SK-N-SH (cell line): ENCODE measurements at regions not wholly inside any gene's neighbourhood (a gene's known extent, or its start where the extent isn't known, plus 50 kb on each side); places are given as distances from the start of the nearest gene placed in this dataset.

Source experiments
- CTCF ChIA-PET: fragments of 300-600, 350-600 bp; formaldehyde crosslinking; extraction: SDS; loops from one replicate; lab custom pipeline; 2021; lab: Yijun Ruan, JAX
- POLR2A ChIA-PET: fragments of 350-600 bp; sonication (Branson Sonifier 250); formaldehyde crosslinking; extraction: SDS; loops from one replicate; lab custom pipeline; 2020; ENCODE audit warnings: antibody characterized with exemption, inconsistent platforms; lab: Yijun Ruan, JAX
- DNase-seq: peaks from one replicate; pipeline ENCODE4 v3.0.0; 2012
- H2AFZ ChIP-seq: fragments of 200-600 bp; sonication (generic); 2 replicates; pipeline ENCODE4 v1.8.1; 2016; ENCODE audit warnings: antibody characterized with exemption, mild to moderate bottlenecking, low read depth
- H3F3A ChIP-seq: fragments of 200-600 bp; sonication (generic); replicated peaks from 2 replicates; pipeline ENCODE3; 2016; ENCODE audit warnings: antibody characterized with exemption, mild to moderate bottlenecking; ENCODE audit not compliant: insufficient read depth
- H3K27ac ChIP-seq, 2 experiments: fragments of 200-500 bp in 1 of 2; fragments of 200-600 bp in 1 of 2; sonication (Bioruptor generic) in 1 of 2; sonication (generic), shearing (Covaris generic) in 1 of 2; 2 replicates each; pipeline versions ENCODE4 v1.5.1 to v1.6.1; 2014 to 2016; ENCODE audit warnings: low read depth in 2 of 2, inconsistent platforms in 1 of 2, low read length in 1 of 2, mild to moderate bottlenecking in 1 of 2, mixed read lengths in 1 of 2
- H3K27me3 ChIP-seq: fragments of 200-600 bp; sonication (generic), shearing (Covaris generic); 2 replicates; pipeline ENCODE4 v1.6.1; 2016; ENCODE audit warnings: mixed run types; ENCODE audit not compliant: insufficient read depth
- H3K36me3 ChIP-seq, 2 experiments: fragments of 200-500 bp in 1 of 2; fragments of 200-600 bp in 1 of 2; sonication (Bioruptor generic) in 1 of 2; sonication (generic) in 1 of 2; replicated peaks in 1 of 2; 2 replicates each; pipeline versions ENCODE3 to v1.5.1; 2014 to 2016; ENCODE audit warnings: low read length in 1 of 2, mild to moderate bottlenecking in 1 of 2; ENCODE audit not compliant: insufficient read depth in 2 of 2, control insufficient read depth in 1 of 2
- H3K4me1 ChIP-seq, 2 experiments: fragments of 200-500 bp in 1 of 2; fragments of 200-600 bp in 1 of 2; sonication (Bioruptor generic) in 1 of 2; sonication (generic), shearing (Covaris generic) in 1 of 2; 2 replicates each; pipeline versions ENCODE4 v1.5.1 to v1.6.1; 2014 to 2016; ENCODE audit warnings: low read depth in 1 of 2, low read length in 1 of 2, mixed run types in 1 of 2; ENCODE audit not compliant: insufficient read depth in 2 of 2, control insufficient read depth in 1 of 2
- H3K4me2 ChIP-seq: fragments of 200-600 bp; sonication (generic), shearing (Covaris generic); 2 replicates; pipeline ENCODE4 v1.6.1; 2017; ENCODE audit warnings: mixed run types
- H3K4me3 ChIP-seq, 2 experiments: fragments of 200-500 bp in 1 of 2; fragments of 200-600 bp in 1 of 2; sonication (Bioruptor generic) in 1 of 2; sonication (generic), shearing (Covaris generic) in 1 of 2; 2 replicates each; pipeline versions ENCODE4 v1.5.1 to v1.8.1; 2014 to 2016; ENCODE audit warnings: low read depth in 2 of 2, inconsistent platforms in 1 of 2, low read length in 1 of 2, mild to moderate bottlenecking in 1 of 2, mixed read lengths in 1 of 2, moderate library complexity in 1 of 2
- H3K79me2 ChIP-seq: fragments of 200-600 bp; sonication (generic); 2 replicates; pipeline ENCODE4 v1.8.1; 2017; ENCODE audit warnings: mild to moderate bottlenecking; ENCODE audit not compliant: insufficient read depth
- H3K9ac ChIP-seq: fragments of 200-600 bp; sonication (generic); 2 replicates; pipeline ENCODE4 v1.6.1; 2017; ENCODE audit warnings: mixed run types
- H3K9me2 ChIP-seq: fragments of 200-600 bp; sonication (generic); 2 replicates; pipeline ENCODE4 v1.6.1; 2017; ENCODE audit warnings: mixed run types
- H3K9me3 ChIP-seq: fragments of 200-600 bp; sonication (generic); 2 replicates; pipeline ENCODE4 v1.6.1; 2017; ENCODE audit warnings: mixed run types, mild to moderate bottlenecking, moderate library complexity
- H4K20me1 ChIP-seq: fragments of 200-600 bp; sonication (generic); 2 replicates; pipeline ENCODE4 v1.6.1; 2017; ENCODE audit warnings: mild to moderate bottlenecking, mixed run types; ENCODE audit not compliant: insufficient read depth
- CHD2 ChIP-seq: fragments of 150-350 bp; IDR thresholded peaks from 2 replicates; pipeline ENCODE4 v1.6.1; 2018; ENCODE audit warnings: low read length; ENCODE audit not compliant: partially characterized antibody
- ELF1 ChIP-seq: IDR thresholded peaks from 2 replicates; pipeline ENCODE4 v1.4.0; 2012
- EP300 ChIP-seq, 2 experiments: IDR thresholded peaks; 2 replicates each; pipeline versions ENCODE4 v1.4.0 to v1.6.1; 2012; ENCODE audit warnings: borderline replicate concordance in 1 of 2, low read depth in 1 of 2, low read length in 1 of 2
- FOXJ3 ChIP-seq: sonication (generic); formaldehyde crosslinking; IDR thresholded peaks from 2 replicates; pipeline ENCODE4 v1.5.1; 2020; ENCODE audit warnings: mild to moderate bottlenecking, missing genetic modification reagents
- GABPA ChIP-seq: IDR thresholded peaks from 2 replicates; pipeline ENCODE4 v1.4.0; 2012; ENCODE audit warnings: low read depth, mild to moderate bottlenecking
- GATA2 ChIP-seq: sonication (generic); formaldehyde crosslinking; IDR thresholded peaks from 2 replicates; pipeline ENCODE4 v1.5.0; 2020; ENCODE audit warnings: mild to moderate bottlenecking, missing genetic modification reagents
- JUND ChIP-seq: IDR thresholded peaks from 2 replicates; pipeline ENCODE4 v1.4.0; 2012
- MEF2A ChIP-seq: IDR thresholded peaks from 2 replicates; pipeline ENCODE4 v1.4.0; 2012; ENCODE audit warnings: low read depth, borderline replicate concordance
- MXI1 ChIP-seq: IDR thresholded peaks from 2 replicates; pipeline ENCODE4 v1.6.1; 2012; ENCODE audit warnings: mild to moderate bottlenecking, low read depth, low read length, improper control_type of control experiment
- NFIC ChIP-seq: IDR thresholded peaks from 2 replicates; pipeline ENCODE4 v1.4.0; 2012; ENCODE audit warnings: borderline replicate concordance
- NRF1 ChIP-seq: IDR thresholded peaks from 2 replicates; pipeline ENCODE4 v1.6.1; 2012; ENCODE audit warnings: low read depth, mild to moderate bottlenecking, low read length
- RAD21 ChIP-seq: IDR thresholded peaks from 2 replicates; pipeline ENCODE4 v1.6.1; 2012; ENCODE audit warnings: mild to moderate bottlenecking, low read length
- RCOR1 ChIP-seq: fragments of 150-350 bp; IDR thresholded peaks from 2 replicates; pipeline ENCODE4 v1.6.1; 2017; ENCODE audit warnings: antibody characterized with exemption, low read length
- RFX5 ChIP-seq: IDR thresholded peaks from 2 replicates; pipeline ENCODE4 v1.6.1; 2012; ENCODE audit warnings: mild to moderate bottlenecking, improper control_type of control experiment, low read length
- RXRA ChIP-seq: IDR thresholded peaks from 2 replicates; pipeline ENCODE4 v1.4.0; 2012; ENCODE audit warnings: low read depth, mild to moderate bottlenecking, borderline replicate concordance
- SIN3A ChIP-seq: IDR thresholded peaks from 2 replicates; pipeline ENCODE4 v1.6.1; 2012; ENCODE audit warnings: low read depth, mild to moderate bottlenecking, low read length, moderate library complexity, borderline replicate concordance
- SMC3 ChIP-seq: IDR thresholded peaks from 2 replicates; pipeline ENCODE4 v1.6.1; 2012; ENCODE audit warnings: low read depth, low read length, improper control_type of control experiment
- TAF1 ChIP-seq: IDR thresholded peaks from 2 replicates; pipeline ENCODE4 v1.6.1; 2012; ENCODE audit warnings: low read depth, mild to moderate bottlenecking, low read length, moderate library complexity, borderline replicate concordance
- YY1 ChIP-seq: IDR thresholded peaks from 2 replicates; pipeline ENCODE4 v1.4.0; 2012; ENCODE audit warnings: low read depth, mild to moderate bottlenecking
- WGBS: methylation state at CpG from one replicate; pipeline ENCODE4 v1.1.6; 2017; ENCODE audit warnings: low lambda C conversion rate; 5-methylcytosine and 5-hydroxymethylcytosine counted together
- TF ChIP-seq, protein P1 (sequence below): IDR thresholded peaks from 2 replicates; pipeline ENCODE4 v1.4.0; 2012; ENCODE audit warnings: low read depth, borderline replicate concordance
- TF ChIP-seq, protein P2 (sequence below): IDR thresholded peaks from 2 replicates; pipeline ENCODE4; 2012
- TF ChIP-seq, protein P3 (sequence below): IDR thresholded peaks from 2 replicates; pipeline ENCODE4 v1.6.1; 2012; ENCODE audit warnings: mild to moderate bottlenecking, low read depth, low read length, moderate library complexity
- TF ChIP-seq, protein P4 (sequence below): fragments of 200-600 bp; sonication (generic); IDR thresholded peaks from 2 replicates; pipeline ENCODE4 v1.6.1; 2017; ENCODE audit warnings: antibody characterized with exemption, mild to moderate bottlenecking, moderate library complexity

DNA sequence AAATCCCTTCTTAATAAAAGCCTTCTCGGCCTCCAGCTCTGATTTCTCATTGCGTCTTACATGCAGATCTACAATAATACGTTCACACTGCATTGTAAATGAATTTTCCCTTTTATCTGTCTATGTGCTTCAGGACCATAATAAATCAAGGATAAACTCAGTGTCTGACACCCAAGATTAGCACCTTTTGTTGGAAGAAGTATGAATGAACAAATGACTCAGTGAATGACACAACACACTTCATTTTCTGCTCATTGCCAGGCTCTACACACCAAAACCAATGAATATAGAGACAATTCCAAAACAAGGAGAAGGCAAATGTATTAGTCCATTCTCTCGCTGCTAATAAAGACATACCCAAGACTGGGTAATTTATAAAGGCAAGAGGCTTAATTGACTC, 1224.4 kb downstream of the EFNB2 start:
- Histone ChIP-seq H3K79me2 (no peaks in the 10 kb centered on the region), H3K27me3 (no peaks in the 10 kb centered on the region), H3F3A (no peaks in the 10 kb centered on the region), H3K36me3 (no peaks in the 10 kb centered on the region), H3K27ac (no peak overlapping the region), H3K9ac (no peak overlapping the region), H3K4me1 (no peaks in the 10 kb centered on the region), H3K4me3 (no peak overlapping the region), H2AFZ (no peak overlapping the region), H3K4me2 (no peak overlapping the region), H3K9me2 (no peaks in the 10 kb centered on the region), H3K9me3 (no peaks in the 10 kb centered on the region), H4K20me1 (no peaks in the 10 kb centered on the region)
- no peak for TF ChIP-seq JUND
- no peak for TF ChIP-seq FOXJ3 (CRISPR knock-in tag)
- no peak for TF ChIP-seq ELF1
- TF ChIP-seq, protein P1, sequence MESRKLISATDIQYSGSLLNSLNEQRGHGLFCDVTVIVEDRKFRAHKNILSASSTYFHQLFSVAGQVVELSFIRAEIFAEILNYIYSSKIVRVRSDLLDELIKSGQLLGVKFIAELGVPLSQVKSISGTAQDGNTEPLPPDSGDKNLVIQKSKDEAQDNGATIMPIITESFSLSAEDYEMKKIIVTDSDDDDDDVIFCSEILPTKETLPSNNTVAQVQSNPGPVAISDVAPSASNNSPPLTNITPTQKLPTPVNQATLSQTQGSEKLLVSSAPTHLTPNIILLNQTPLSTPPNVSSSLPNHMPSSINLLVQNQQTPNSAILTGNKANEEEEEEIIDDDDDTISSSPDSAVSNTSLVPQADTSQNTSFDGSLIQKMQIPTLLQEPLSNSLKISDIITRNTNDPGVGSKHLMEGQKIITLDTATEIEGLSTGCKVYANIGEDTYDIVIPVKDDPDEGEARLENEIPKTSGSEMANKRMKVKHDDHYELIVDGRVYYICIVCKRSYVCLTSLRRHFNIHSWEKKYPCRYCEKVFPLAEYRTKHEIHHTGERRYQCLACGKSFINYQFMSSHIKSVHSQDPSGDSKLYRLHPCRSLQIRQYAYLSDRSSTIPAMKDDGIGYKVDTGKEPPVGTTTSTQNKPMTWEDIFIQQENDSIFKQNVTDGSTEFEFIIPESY: no peak
- no peak for TF ChIP-seq RFX5
- no peak for TF ChIP-seq RAD21
- no peak for TF ChIP-seq EP300 (IDR thresholded peaks at IDR 0.05; ENCODE audit: borderline replicate concordance in 1 of 2, low read depth in 1 of 2, low read length in 1 of 2)
- no peak for TF ChIP-seq NFIC
- TF ChIP-seq TAF1: no peak
- no peak for TF ChIP-seq MXI1
- no peak for TF ChIP-seq SIN3A
- TF ChIP-seq RXRA: no peak
- TF ChIP-seq, protein P2, sequence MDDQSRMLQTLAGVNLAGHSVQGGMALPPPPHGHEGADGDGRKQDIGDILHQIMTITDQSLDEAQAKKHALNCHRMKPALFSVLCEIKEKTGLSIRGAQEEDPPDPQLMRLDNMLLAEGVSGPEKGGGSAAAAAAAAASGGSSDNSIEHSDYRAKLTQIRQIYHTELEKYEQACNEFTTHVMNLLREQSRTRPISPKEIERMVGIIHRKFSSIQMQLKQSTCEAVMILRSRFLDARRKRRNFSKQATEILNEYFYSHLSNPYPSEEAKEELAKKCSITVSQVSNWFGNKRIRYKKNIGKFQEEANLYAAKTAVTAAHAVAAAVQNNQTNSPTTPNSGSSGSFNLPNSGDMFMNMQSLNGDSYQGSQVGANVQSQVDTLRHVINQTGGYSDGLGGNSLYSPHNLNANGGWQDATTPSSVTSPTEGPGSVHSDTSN: no peak
- TF ChIP-seq GATA2 (CRISPR knock-in tag): no peak
- no peak for TF ChIP-seq RCOR1
- no peak for TF ChIP-seq NRF1
- no peak for TF ChIP-seq YY1
- no peak for TF ChIP-seq MEF2A
- TF ChIP-seq CHD2: no peak
- 53% methylated on average over 4 of the region's 4 CpGs for WGBS
- no peak for DNase-seq
- CTCF ChIA-PET: no interaction called here
- POLR2A ChIA-PET: no interaction called here

DNA sequence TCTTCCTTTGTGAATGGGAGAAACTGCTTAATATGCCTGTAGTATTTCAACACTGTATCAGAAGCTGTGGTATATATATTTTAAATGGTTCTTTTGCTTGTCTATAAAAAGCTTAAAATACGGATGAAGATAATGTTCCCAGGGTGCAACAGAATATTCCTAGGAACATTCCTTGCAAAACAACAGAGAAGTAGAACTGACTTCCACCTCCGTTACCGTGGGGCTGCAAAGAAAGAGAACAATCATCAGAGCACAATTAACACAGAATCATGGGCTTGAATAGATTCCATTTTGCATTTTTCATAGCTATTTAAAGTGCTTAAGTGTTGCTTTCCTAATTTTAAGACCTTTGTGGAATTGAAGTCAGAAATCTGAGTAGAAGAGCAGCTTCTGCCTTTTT, 1227.7 kb downstream of the EFNB2 start:
- CTCF ChIA-PET: interaction anchor here (1.0 kb wide), 1 partner anchor 10 kb away, joined by 3 read pairs; no protein-coding TSS in a partner anchor
- TF ChIP-seq, protein P3, sequence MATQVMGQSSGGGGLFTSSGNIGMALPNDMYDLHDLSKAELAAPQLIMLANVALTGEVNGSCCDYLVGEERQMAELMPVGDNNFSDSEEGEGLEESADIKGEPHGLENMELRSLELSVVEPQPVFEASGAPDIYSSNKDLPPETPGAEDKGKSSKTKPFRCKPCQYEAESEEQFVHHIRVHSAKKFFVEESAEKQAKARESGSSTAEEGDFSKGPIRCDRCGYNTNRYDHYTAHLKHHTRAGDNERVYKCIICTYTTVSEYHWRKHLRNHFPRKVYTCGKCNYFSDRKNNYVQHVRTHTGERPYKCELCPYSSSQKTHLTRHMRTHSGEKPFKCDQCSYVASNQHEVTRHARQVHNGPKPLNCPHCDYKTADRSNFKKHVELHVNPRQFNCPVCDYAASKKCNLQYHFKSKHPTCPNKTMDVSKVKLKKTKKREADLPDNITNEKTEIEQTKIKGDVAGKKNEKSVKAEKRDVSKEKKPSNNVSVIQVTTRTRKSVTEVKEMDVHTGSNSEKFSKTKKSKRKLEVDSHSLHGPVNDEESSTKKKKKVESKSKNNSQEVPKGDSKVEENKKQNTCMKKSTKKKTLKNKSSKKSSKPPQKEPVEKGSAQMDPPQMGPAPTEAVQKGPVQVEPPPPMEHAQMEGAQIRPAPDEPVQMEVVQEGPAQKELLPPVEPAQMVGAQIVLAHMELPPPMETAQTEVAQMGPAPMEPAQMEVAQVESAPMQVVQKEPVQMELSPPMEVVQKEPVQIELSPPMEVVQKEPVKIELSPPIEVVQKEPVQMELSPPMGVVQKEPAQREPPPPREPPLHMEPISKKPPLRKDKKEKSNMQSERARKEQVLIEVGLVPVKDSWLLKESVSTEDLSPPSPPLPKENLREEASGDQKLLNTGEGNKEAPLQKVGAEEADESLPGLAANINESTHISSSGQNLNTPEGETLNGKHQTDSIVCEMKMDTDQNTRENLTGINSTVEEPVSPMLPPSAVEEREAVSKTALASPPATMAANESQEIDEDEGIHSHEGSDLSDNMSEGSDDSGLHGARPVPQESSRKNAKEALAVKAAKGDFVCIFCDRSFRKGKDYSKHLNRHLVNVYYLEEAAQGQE: no peak
- TF ChIP-seq GABPA (no peak), RFX5 (no peak), MEF2A (no peak), SMC3 (no peak), TAF1 (no peak), RCOR1 (no peak), ELF1 (no peak)
- TF ChIP-seq, protein P4, sequence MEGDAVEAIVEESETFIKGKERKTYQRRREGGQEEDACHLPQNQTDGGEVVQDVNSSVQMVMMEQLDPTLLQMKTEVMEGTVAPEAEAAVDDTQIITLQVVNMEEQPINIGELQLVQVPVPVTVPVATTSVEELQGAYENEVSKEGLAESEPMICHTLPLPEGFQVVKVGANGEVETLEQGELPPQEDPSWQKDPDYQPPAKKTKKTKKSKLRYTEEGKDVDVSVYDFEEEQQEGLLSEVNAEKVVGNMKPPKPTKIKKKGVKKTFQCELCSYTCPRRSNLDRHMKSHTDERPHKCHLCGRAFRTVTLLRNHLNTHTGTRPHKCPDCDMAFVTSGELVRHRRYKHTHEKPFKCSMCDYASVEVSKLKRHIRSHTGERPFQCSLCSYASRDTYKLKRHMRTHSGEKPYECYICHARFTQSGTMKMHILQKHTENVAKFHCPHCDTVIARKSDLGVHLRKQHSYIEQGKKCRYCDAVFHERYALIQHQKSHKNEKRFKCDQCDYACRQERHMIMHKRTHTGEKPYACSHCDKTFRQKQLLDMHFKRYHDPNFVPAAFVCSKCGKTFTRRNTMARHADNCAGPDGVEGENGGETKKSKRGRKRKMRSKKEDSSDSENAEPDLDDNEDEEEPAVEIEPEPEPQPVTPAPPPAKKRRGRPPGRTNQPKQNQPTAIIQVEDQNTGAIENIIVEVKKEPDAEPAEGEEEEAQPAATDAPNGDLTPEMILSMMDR: no peak

More for the DNA sequence above, 1227.7 kb downstream of the EFNB2 start:
- Histone ChIP-seq H3K4me1 (no peaks in the 10 kb centered on the region), H3K9ac (no peak overlapping the region), H2AFZ (no peak overlapping the region), H3K27me3 (no peaks in the 10 kb centered on the region), H3F3A (no peaks in the 10 kb centered on the region), H3K9me3 (no peaks in the 10 kb centered on the region), H3K9me2 (no peaks in the 10 kb centered on the region), H3K79me2 (no peaks in the 10 kb centered on the region), H3K27ac (no peak overlapping the region), H3K36me3 (no peaks in the 10 kb centered on the region), H3K4me3 (no peak overlapping the region), H4K20me1 (no peaks in the 10 kb centered on the region), H3K4me2 (no peak overlapping the region)
- no peak for DNase-seq
- 43% methylated on average over 3 of the region's 3 CpGs for WGBS
- POLR2A ChIA-PET: no interaction called here
